ENCODE measurements at regions not wholly inside any gene's neighbourhood (a gene's known extent, or its start where the extent isn't known, plus 50 kb on each side); places are given as distances from the start of the nearest gene placed in this dataset.

DNA sequence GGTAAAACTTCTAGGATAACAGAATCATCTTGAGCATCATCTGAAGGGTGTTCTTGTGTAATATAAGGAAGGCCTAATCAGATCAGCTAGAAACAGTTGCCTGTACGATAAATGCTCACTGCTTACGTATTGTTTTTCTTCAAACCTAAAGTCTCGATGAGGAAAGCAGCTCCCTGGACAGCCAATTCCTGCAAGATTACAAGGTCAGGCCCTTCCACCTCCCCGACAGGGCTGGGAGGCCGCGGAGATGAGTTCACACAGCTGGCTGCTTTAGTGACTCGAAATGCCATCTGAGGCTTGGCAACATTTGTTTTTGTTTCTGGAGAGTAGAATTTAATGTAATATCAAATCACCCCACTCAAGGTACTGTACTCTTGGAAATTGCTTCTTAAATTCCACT is 95.1 kb upstream of the PFKP start:
- no peaks in the 10 kb centered on the region for H3K27me3 ChIP-seq (ENCODE audit: insufficient read depth, poor library complexity, severe bottlenecking)
- H3K4me3 ChIP-seq (ENCODE audit: severe bottlenecking): no peak overlapping the region
- H3K27ac ChIP-seq (ENCODE audit: poor library complexity, severe bottlenecking): no peak overlapping the region
- DNase-seq (ENCODE audit: low spot score) (no peak), ATAC-seq (ENCODE audit: low read depth) (no peak)
- no peaks in the 10 kb centered on the region for H3K36me3 ChIP-seq (ENCODE audit: low read depth)
- H3K9me3 ChIP-seq (ENCODE audit: severe bottlenecking): no peaks in the 10 kb centered on the region
- H3K4me1 ChIP-seq (ENCODE audit: insufficient read depth, poor library complexity, severe bottlenecking): no peaks in the 10 kb centered on the region
- TF ChIP-seq, protein P1, sequence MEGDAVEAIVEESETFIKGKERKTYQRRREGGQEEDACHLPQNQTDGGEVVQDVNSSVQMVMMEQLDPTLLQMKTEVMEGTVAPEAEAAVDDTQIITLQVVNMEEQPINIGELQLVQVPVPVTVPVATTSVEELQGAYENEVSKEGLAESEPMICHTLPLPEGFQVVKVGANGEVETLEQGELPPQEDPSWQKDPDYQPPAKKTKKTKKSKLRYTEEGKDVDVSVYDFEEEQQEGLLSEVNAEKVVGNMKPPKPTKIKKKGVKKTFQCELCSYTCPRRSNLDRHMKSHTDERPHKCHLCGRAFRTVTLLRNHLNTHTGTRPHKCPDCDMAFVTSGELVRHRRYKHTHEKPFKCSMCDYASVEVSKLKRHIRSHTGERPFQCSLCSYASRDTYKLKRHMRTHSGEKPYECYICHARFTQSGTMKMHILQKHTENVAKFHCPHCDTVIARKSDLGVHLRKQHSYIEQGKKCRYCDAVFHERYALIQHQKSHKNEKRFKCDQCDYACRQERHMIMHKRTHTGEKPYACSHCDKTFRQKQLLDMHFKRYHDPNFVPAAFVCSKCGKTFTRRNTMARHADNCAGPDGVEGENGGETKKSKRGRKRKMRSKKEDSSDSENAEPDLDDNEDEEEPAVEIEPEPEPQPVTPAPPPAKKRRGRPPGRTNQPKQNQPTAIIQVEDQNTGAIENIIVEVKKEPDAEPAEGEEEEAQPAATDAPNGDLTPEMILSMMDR (IDR thresholded peaks at IDR 0.05; ENCODE audit: poor library complexity, severe bottlenecking): no peak

DNA sequence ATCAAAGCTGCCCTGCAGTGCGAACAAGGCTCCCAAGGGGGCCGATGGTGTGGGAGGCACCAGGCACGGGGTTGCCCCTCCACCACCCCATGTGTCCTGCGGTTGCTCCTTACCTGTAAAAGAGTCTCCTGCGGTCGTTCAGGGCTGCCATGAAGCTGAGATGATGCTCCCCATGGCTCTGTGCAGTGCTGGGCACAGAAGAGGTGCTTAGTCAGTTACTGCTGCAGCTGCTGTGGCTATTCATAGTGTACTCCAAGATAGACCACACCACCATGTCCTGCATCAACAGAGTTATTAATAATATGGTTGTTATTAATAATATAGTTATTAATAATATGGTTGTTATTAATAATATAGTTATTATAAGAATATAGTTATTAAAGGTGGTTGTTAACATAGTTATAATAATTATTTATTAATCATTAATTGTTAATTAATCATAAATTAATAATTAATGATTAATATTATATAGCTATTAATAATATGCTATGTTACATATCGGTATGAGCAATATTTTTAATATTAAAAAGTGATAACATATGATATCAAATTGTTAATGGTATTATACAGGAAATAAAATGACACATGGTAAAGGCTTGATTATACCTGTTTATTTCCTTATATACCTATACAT is 97.0 kb upstream of the PFKP start:
- Histone ChIP-seq H3K27me3 (ENCODE audit: insufficient read depth, poor library complexity, severe bottlenecking) (no peaks in the 10 kb centered on the region), H3K4me1 (ENCODE audit: insufficient read depth, poor library complexity, severe bottlenecking) (no peaks in the 10 kb centered on the region)
- DNase-seq (ENCODE audit: low spot score): no peak

DNA sequence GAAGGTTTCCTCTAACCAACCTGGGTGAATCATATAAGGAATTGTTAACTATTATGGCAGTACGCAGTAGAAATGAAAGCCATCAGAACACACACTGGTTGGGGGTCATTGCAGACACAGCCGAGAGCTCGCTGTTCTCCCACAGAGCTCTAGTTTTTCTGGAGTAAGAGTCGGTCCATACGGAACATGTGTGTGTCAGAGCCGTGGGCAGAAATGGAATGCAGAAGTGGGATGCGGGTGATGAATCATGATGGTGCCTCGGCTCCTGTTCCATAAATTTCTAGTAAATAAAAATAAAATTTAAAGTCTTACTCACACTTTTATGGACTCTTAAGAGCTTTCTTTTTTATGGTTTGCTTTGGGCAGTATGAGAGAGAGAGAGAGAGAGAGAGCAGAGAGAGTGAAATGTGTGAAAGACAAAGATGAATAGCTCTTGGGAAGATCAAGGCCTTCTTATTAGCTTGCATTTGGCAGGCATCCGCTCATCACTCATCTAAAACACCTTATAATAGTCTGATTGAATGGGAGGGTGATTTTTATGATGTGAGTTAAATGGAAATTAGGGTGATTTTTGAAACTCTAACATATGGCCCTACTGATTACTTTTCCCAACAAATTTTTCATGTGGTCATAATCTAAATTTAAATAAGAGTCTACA is 98.8 kb upstream of the PFKP start:
- no peaks in the 10 kb centered on the region for H3K36me3 ChIP-seq (ENCODE audit: low read depth)
- no peak overlapping the region for H3K27ac ChIP-seq (ENCODE audit: poor library complexity, severe bottlenecking)
- no peaks in the 10 kb centered on the region for H3K27me3 ChIP-seq (ENCODE audit: insufficient read depth, poor library complexity, severe bottlenecking)
- H3K4me1 ChIP-seq (ENCODE audit: insufficient read depth, poor library complexity, severe bottlenecking): no peaks in the 10 kb centered on the region
- no peak for ATAC-seq (ENCODE audit: low read depth)
- H3K4me3 ChIP-seq (ENCODE audit: severe bottlenecking): no peak overlapping the region
- no peak for DNase-seq (ENCODE audit: low spot score)
- no peaks in the 10 kb centered on the region for H3K9me3 ChIP-seq (ENCODE audit: severe bottlenecking)
- TF ChIP-seq, protein P1 (IDR thresholded peaks at IDR 0.05; ENCODE audit: poor library complexity, severe bottlenecking): no peak

More for the DNA sequence above, 97.0 kb upstream of the PFKP start:
- Histone ChIP-seq H3K36me3 (ENCODE audit: low read depth) (no peaks in the 10 kb centered on the region), H3K27ac (ENCODE audit: poor library complexity, severe bottlenecking) (no peak overlapping the region), H3K4me3 (ENCODE audit: severe bottlenecking) (no peak overlapping the region), H3K9me3 (ENCODE audit: severe bottlenecking) (no peaks in the 10 kb centered on the region)
- TF ChIP-seq, protein P1 (IDR thresholded peaks at IDR 0.05; ENCODE audit: poor library complexity, severe bottlenecking): no peak
- no peak for ATAC-seq (ENCODE audit: low read depth)

DNA sequence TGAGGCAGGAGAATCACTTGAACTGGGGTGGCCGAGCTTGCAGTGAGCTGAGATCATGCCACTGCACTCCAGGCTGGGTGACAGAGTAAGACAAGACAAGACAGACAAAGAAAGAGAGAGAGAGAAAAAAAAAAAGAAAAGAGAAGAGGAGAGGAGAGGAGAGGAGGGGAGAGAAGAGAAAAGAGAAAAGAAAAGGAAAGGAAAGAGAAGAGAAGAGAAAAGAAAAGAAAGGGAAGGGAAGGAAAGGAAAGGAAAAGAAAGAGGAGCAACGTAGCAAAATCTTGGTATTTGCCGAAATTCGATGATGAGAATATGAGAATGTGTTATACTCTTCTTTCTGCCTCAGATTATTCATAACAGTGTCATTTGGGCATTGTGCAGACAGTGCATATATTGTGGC is 101.2 kb upstream of the PFKP start:
- no peaks in the 10 kb centered on the region for H3K36me3 ChIP-seq (ENCODE audit: low read depth)
- ATAC-seq (ENCODE audit: low read depth): no peak
- DNase-seq (ENCODE audit: low spot score): no peak
- H3K27me3 ChIP-seq (ENCODE audit: insufficient read depth, poor library complexity, severe bottlenecking): no peaks in the 10 kb centered on the region
- no peak overlapping the region for H3K27ac ChIP-seq (ENCODE audit: poor library complexity, severe bottlenecking)
- H3K9me3 ChIP-seq (ENCODE audit: severe bottlenecking): no peaks in the 10 kb centered on the region
- no peak overlapping the region for H3K4me3 ChIP-seq (ENCODE audit: severe bottlenecking)
- no peaks in the 10 kb centered on the region for H3K4me1 ChIP-seq (ENCODE audit: insufficient read depth, poor library complexity, severe bottlenecking)
- TF ChIP-seq, protein P1 (IDR thresholded peaks at IDR 0.05; ENCODE audit: poor library complexity, severe bottlenecking): no peak

All from RWPE2 (cell line).